PC-9 (cell line): ENCODE measurements at regions not wholly inside any gene's neighbourhood (a gene's known extent, or its start where the extent isn't known, plus 50 kb on each side); places are given as distances from the start of the nearest gene placed in this dataset.

Experiments
- BruUV-seq: library from RNA; stranded (reverse); fragments of 400-500 nt; replicated peaks from 2 replicates; lab custom pipeline; 2021; lab: Mats Ljungman, UMichigan
- CTCF ChIA-PET: fragments of 300-600 bp; sonication (Branson Sonifier 250); formaldehyde crosslinking; loops from one replicate; lab custom pipeline; 2022; ENCODE audit warnings: antibody characterized with exemption; lab: Charles Lee
- POLR2A ChIA-PET: fragments of 300-600 bp; sonication (Branson Sonifier 250); formaldehyde crosslinking; loops from one replicate; lab custom pipeline; 2022; ENCODE audit warnings: antibody characterized with exemption; ENCODE audit not compliant: unreplicated experiment; lab: Charles Lee
- DNase-seq, 2 experiments: peaks; one replicate each; pipeline versions ENCODE4 v3.0.0 to v3.0.0-alpha.2; 2015 to 2022; ENCODE audit warnings: mixed read lengths in 1 of 2
- H2AFZ ChIP-seq: fragments of 200-600 bp; sonication (generic); 2 replicates; pipeline ENCODE4 v1.8.1; 2017; ENCODE audit warnings: antibody characterized with exemption
- H3F3A ChIP-seq: fragments of 200-600 bp; sonication (generic); 2 replicates; pipeline ENCODE4 v1.8.1; 2017; ENCODE audit warnings: antibody characterized with exemption, mild to moderate bottlenecking, low read depth; ENCODE audit not compliant: insufficient read depth
- H3K27ac ChIP-seq: fragments of 200-600 bp; sonication (generic); 2 replicates; pipeline ENCODE4 v1.6.1; 2016; ENCODE audit warnings: mixed run types
- H3K27me3 ChIP-seq: fragments of 200-600 bp; sonication (generic); 2 replicates; pipeline ENCODE4 v1.6.1; 2016; ENCODE audit warnings: low read depth, mixed run types; ENCODE audit not compliant: insufficient read depth
- H3K36me3 ChIP-seq: fragments of 200-600 bp; sonication (generic); 2 replicates; pipeline ENCODE4 v1.6.1; 2016; ENCODE audit warnings: low read depth, mixed run types
- H3K4me1 ChIP-seq: fragments of 200-600 bp; sonication (generic); replicated peaks from 2 replicates; pipeline ENCODE4 v1.6.1; 2016; ENCODE audit warnings: mixed run types; ENCODE audit not compliant: insufficient read depth
- H3K4me2 ChIP-seq: fragments of 200-600 bp; sonication (generic); 2 replicates; pipeline ENCODE4 v1.6.1; 2017; ENCODE audit warnings: mixed run types
- H3K4me3 ChIP-seq: fragments of 200-600 bp; sonication (generic); 2 replicates; pipeline ENCODE4 v1.6.1; 2016; ENCODE audit warnings: mixed run types
- H3K79me2 ChIP-seq: fragments of 200-600 bp; sonication (generic); 2 replicates; pipeline ENCODE4 v1.6.1; 2017; ENCODE audit warnings: low read depth, mixed run types
- H3K9me2 ChIP-seq: fragments of 200-600 bp; sonication (generic); 2 replicates; pipeline ENCODE4 v1.8.1; 2017; ENCODE audit warnings: mild to moderate bottlenecking; ENCODE audit not compliant: insufficient read depth
- H3K9me3 ChIP-seq: fragments of 200-600 bp; sonication (generic); 2 replicates; pipeline ENCODE4 v1.8.1; 2016; ENCODE audit warnings: low read depth; ENCODE audit not compliant: insufficient read depth
- H4K20me1 ChIP-seq: fragments of 200-600 bp; sonication (generic); 2 replicates; pipeline ENCODE4 v1.8.1; 2017; ENCODE audit not compliant: insufficient read depth
- CTCF ChIP-seq: fragments of 200-600 bp; sonication (generic); conservative IDR thresholded peaks from 2 replicates; pipeline ENCODE4 v1.6.1; 2017; ENCODE audit warnings: mixed run types, antibody characterized with exemption, mild to moderate bottlenecking, moderate library complexity
- EZH2 ChIP-seq: fragments of 200-600 bp; sonication (generic); IDR thresholded peaks from 2 replicates; pipeline ENCODE4 v1.8.0; 2017; ENCODE audit warnings: antibody characterized with exemption, low read depth
- intact Hi-C: fragments of 100-400 bp; cut with micrococcal nuclease; formaldehyde crosslinking; loops from one replicate; pipeline ENCODE4 v1.10.0; 2022; ENCODE audit not compliant: unreplicated experiment

- no peaks in the 10 kb centered on the region for H3K9me3 ChIP-seq
- H3K27me3 ChIP-seq, result no peaks in the 10 kb centered on the region
- 0 out of 2 replicates have a peak overlapping the region, but pooled peaks have one; percentile 33 for H2AFZ ChIP-seq
- no peaks in the 10 kb centered on the region for H3F3A ChIP-seq
- no peak overlapping the region for H3K4me3 ChIP-seq
- H3K79me2 ChIP-seq, result no peaks in the 10 kb centered on the region
- no peak overlapping the region for H3K4me2 ChIP-seq
- TF ChIP-seq CTCF (no peak), EZH2 (no peak)
- ChIA-PET POLR2A (no interaction called here), CTCF (no interaction called here)
- H3K36me3 ChIP-seq, result no peaks in the 10 kb centered on the region
- H3K9me2 ChIP-seq, result no peaks in the 10 kb centered on the region
- no peak for DNase-seq
- no peaks in the 10 kb centered on the region for H4K20me1 ChIP-seq
- intact Hi-C loops, result no loop called here
- BruUV-seq, result no TSS peak
- no peaks in the 10 kb centered on the region for H3K4me1 ChIP-seq
- H3K27ac ChIP-seq, result no peak overlapping the region
Observed at GRCh38 chr18:70627182-70627802, 338.4 kb downstream of the SOCS6 start.

- H3F3A ChIP-seq, result no peaks in the 10 kb centered on the region
- no peaks in the 10 kb centered on the region for H3K9me3 ChIP-seq
- BruUV-seq, result no TSS peak
- no peaks in the 10 kb centered on the region for H3K4me1 ChIP-seq
- no peaks in the 10 kb centered on the region for H3K79me2 ChIP-seq
- H3K4me3 ChIP-seq, result no peak overlapping the region
- intact Hi-C loops, result no loop called here
- ChIA-PET CTCF (no interaction called here), POLR2A (no interaction called here)
- H3K27me3 ChIP-seq, result no peaks in the 10 kb centered on the region
- no peak overlapping the region for H3K27ac ChIP-seq
- H3K9me2 ChIP-seq, result no peaks in the 10 kb centered on the region
- no peak overlapping the region for H3K4me2 ChIP-seq
- H4K20me1 ChIP-seq, result no peaks in the 10 kb centered on the region
- no peaks in the 10 kb centered on the region for H3K36me3 ChIP-seq
- H2AFZ ChIP-seq, result no peak overlapping the region
- TF ChIP-seq CTCF, result no peak
- TF ChIP-seq EZH2, result no peak
- no peak for DNase-seq
Observed at GRCh38 chr18:70622622-70623419, 334.0 kb downstream of the SOCS6 start.

- ChIA-PET POLR2A (no interaction called here), CTCF (no interaction called here)
- intact Hi-C loops, result no loop called here
- Histone ChIP-seq H3K27me3 (no peaks in the 10 kb centered on the region), H3F3A (no peaks in the 10 kb centered on the region), H4K20me1 (no peaks in the 10 kb centered on the region), H3K9me2 (no peaks in the 10 kb centered on the region), H3K4me3 (no peak overlapping the region), H3K79me2 (no peaks in the 10 kb centered on the region), H3K36me3 (no peaks in the 10 kb centered on the region), H3K4me2 (no peak overlapping the region), H2AFZ (peak overlapping the region; percentile 62), H3K27ac (no peak overlapping the region), H3K9me3 (no peaks in the 10 kb centered on the region), H3K4me1 (no peaks in the 10 kb centered on the region)
- DNase-seq, result no peak
- TF ChIP-seq CTCF, result no peak
- no peak for TF ChIP-seq EZH2
- no TSS peak for BruUV-seq
Observed at GRCh38 chr18:70621710-70622109, 332.9 kb downstream of the SOCS6 start.
